Activated T-helper 17 cell treated with anti-CD3 and anti-CD28 coated beads, Interleukin-2, amount 50 U/mL, for 72 hours (primary cell): ENCODE measurements at regions not wholly inside any gene's neighbourhood (a gene's known extent, or its start where the extent isn't known, plus 50 kb on each side); places are given as distances from the start of the nearest gene placed in this dataset.

Experiments used
- ATAC-seq: fragments of 150-1000 bp; cut with Tn5 transposase; replicated peaks from 2 replicates; pipeline ENCODE4 v1.10.0; 2021; ENCODE audit warnings: mild to moderate bottlenecking, moderate library complexity
- H3K27ac Mint-ChIP-seq: one replicate; pipeline ENCODE4 v1.8.0; 2022; ENCODE audit warnings: mixed read lengths
- H3K27me3 Mint-ChIP-seq: one replicate; pipeline ENCODE4 v1.8.0; 2022; ENCODE audit warnings: mixed read lengths
- H3K36me3 Mint-ChIP-seq: one replicate; pipeline ENCODE4 v1.8.0; 2022; ENCODE audit warnings: low read depth, mild to moderate bottlenecking, mixed read lengths
- H3K4me1 Mint-ChIP-seq: one replicate; pipeline ENCODE4 v1.8.0; 2022; ENCODE audit warnings: mixed read lengths
- H3K4me3 Mint-ChIP-seq: one replicate; pipeline ENCODE4 v1.8.0; 2022; ENCODE audit warnings: mild to moderate bottlenecking, mixed read lengths
- H3K9me3 Mint-ChIP-seq: one replicate; pipeline ENCODE4 v1.8.0; 2022; ENCODE audit warnings: mixed read lengths

DNA sequence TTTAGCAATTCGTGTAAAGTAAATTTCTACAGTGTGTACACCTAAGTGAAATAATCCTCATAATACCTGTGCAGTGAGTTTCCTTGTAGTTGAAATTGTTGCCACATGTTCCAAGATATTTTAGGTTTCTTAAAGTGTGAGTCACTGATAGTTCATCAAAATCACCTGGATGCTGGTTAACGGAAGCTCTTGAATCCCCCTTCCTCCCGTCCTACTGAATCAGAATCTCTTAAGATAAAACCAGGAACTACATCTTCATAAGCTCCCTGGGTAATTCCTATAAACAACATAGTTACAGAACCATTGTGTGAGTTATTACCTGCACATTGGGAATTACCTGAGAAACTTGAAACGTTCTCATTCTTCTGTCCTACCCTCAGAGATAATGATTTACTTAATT, 197.4 kb upstream of the HS3ST1 start:
- no peak for ATAC-seq
- Mint-ChIP-seq H3K27ac (no peak overlapping the region), H3K36me3 (no peaks in the 10 kb centered on the region), H3K9me3 (no peaks in the 10 kb centered on the region), H3K4me1 (no peaks in the 10 kb centered on the region), H3K27me3 (peaks cover 8% of the 10 kb centered on the region), H3K4me3 (no peak overlapping the region)

DNA sequence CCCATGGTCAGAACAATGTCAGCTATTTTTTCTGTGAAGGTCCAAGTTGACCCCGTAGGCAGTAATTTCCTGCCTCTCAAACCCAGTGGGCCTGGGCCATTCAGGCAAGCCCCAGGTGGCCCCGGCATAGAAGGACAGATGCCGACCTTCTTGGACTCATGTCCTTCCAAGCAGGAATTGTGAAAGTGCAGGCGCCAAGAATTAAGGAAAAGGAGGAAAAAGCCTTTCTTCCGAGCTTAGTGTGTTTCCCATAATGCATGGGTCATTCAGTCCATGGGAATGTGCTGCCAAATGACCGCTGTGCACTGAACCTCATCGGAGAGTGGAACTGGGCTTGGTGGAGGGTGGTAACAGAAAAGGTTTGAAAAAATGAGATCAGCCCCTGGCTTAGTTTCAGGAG, 196.5 kb upstream of the HS3ST1 start:
- Mint-ChIP-seq H3K27me3 (peaks cover 8% of the 10 kb centered on the region), H3K4me3 (no peak overlapping the region), H3K9me3 (no peaks in the 10 kb centered on the region), H3K27ac (no peak overlapping the region), H3K4me1 (no peaks in the 10 kb centered on the region), H3K36me3 (no peaks in the 10 kb centered on the region)
- ATAC-seq, result no peak

- Mint-ChIP-seq H3K27me3 (peaks cover 8% of the 10 kb centered on the region), H3K9me3 (no peaks in the 10 kb centered on the region), H3K4me3 (no peak overlapping the region), H3K36me3 (no peaks in the 10 kb centered on the region), H3K4me1 (no peaks in the 10 kb centered on the region), H3K27ac (no peak overlapping the region)
- ATAC-seq, result no peak
Measured at GRCh38 chr4:11624370-11624769, 195.7 kb upstream of the HS3ST1 start.

GRCh38 chr4:11623726-11624037, 195.0 kb upstream of the HS3ST1 start:
- no peak overlapping the region for H3K4me3 Mint-ChIP-seq
- no peak for ATAC-seq

DNA sequence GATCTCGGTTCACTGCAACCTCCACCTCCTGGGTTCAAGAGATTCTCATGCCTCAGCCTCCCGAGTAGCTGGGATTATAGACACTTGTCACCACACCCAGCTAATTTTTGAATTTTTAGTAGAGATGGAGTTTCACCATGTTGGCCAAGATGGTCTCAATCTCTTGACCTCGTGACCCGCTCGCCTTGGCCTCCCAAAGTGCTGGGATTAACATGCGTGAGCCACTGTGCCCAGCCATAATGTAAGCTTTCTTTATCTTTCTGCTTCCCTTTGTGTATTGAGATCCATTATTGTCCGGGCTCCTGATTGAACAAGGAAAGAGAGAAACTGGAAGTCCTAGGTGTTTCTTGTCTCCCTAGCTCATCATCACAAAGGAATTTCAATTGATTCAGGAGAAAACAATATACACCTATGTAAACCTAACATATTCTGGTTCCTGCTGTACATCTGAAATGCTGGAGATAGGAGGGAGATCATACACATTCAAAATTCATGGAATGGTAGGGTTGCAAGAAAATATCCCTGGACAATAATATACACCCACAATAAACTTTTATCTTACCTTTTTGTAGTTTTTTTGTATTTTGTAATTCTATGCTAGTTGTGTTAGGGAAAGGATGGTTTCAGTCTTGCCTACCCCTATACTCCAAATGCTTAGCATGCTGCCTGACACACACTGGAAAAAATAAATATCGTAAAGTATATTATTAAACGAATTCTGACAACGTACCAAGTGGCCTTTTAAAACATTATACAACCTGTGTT, 194.4 kb upstream of the HS3ST1 start:
- H3K9me3 Mint-ChIP-seq, result no peaks in the 10 kb centered on the region
- no peaks in the 10 kb centered on the region for H3K36me3 Mint-ChIP-seq
- peaks cover 8% of the 10 kb centered on the region for H3K27me3 Mint-ChIP-seq
- H3K27ac Mint-ChIP-seq, result no peak overlapping the region
- H3K4me1 Mint-ChIP-seq, result no peaks in the 10 kb centered on the region
- no peak overlapping the region for H3K4me3 Mint-ChIP-seq
- no peak for ATAC-seq

More at GRCh38 chr4:11623726-11624037, 195.0 kb upstream of the HS3ST1 start:
- Mint-ChIP-seq H3K4me1 (no peaks in the 10 kb centered on the region), H3K9me3 (no peaks in the 10 kb centered on the region), H3K36me3 (no peaks in the 10 kb centered on the region), H3K27me3 (peaks cover 8% of the 10 kb centered on the region), H3K27ac (no peak overlapping the region)

GRCh38 chr4:11620861-11621260, 192.2 kb upstream of the HS3ST1 start:
- no peak overlapping the region for H3K4me3 Mint-ChIP-seq
- H3K36me3 Mint-ChIP-seq, result no peaks in the 10 kb centered on the region
- no peaks in the 10 kb centered on the region for H3K9me3 Mint-ChIP-seq
- no peaks in the 10 kb centered on the region for H3K4me1 Mint-ChIP-seq
- no peak for ATAC-seq
- H3K27ac Mint-ChIP-seq, result no peak overlapping the region
- H3K27me3 Mint-ChIP-seq, result peaks cover 4% of the 10 kb centered on the region

DNA sequence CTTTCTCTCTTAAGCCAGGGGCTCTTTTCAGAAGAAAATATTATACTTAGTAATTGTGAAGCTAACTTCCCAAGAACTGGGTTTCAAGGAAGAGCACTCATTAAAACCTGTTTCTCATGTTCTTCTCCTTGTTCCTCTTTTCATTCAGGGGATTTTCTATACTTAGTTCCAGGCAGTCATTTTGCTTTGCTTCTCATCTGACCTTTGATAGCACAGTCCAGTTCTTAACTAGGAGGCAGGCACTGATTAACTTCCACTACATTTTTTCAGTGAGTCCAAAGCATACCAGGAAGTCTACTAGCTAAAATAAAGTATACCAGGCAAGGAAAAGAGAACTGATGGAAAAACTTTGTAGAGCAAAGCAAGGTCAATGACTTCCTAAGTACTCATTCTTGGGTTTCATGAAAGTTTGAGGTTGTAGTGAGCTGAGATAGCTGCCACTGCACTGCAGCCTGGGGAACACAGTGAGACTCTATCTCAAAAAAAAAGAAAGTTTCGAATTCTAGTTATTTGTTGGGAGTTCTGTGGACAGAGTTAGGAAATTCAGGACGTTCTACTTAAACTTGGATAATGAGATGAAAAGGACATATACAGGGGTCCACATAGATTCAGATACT, 190.1 kb upstream of the HS3ST1 start:
- H3K27me3 Mint-ChIP-seq, result no peaks in the 10 kb centered on the region
- no peaks in the 10 kb centered on the region for H3K4me1 Mint-ChIP-seq
- H3K4me3 Mint-ChIP-seq, result no peak overlapping the region
- H3K27ac Mint-ChIP-seq, result no peak overlapping the region
- H3K9me3 Mint-ChIP-seq, result no peaks in the 10 kb centered on the region
- ATAC-seq, result no peak
- no peaks in the 10 kb centered on the region for H3K36me3 Mint-ChIP-seq

GRCh38 chr4:11616856-11617255, 188.2 kb upstream of the HS3ST1 start:
- Mint-ChIP-seq H3K27me3 (peaks cover 3% of the 10 kb centered on the region), H3K36me3 (no peaks in the 10 kb centered on the region), H3K9me3 (no peaks in the 10 kb centered on the region), H3K27ac (no peak overlapping the region), H3K4me3 (no peak overlapping the region), H3K4me1 (no peaks in the 10 kb centered on the region)
- ATAC-seq, result no peak

- Mint-ChIP-seq H3K27ac (no peak overlapping the region), H3K9me3 (no peaks in the 10 kb centered on the region), H3K4me1 (no peaks in the 10 kb centered on the region), H3K27me3 (peaks cover 7% of the 10 kb centered on the region), H3K36me3 (no peaks in the 10 kb centered on the region), H3K4me3 (no peak overlapping the region)
- ATAC-seq, result no peak
Measured at GRCh38 chr4:11615601-11616000, 186.9 kb upstream of the HS3ST1 start.

GRCh38 chr4:11614426-11614825, 185.7 kb upstream of the HS3ST1 start:
- Mint-ChIP-seq H3K36me3 (no peaks in the 10 kb centered on the region), H3K9me3 (no peaks in the 10 kb centered on the region), H3K27me3 (peaks cover 7% of the 10 kb centered on the region), H3K4me1 (no peaks in the 10 kb centered on the region), H3K27ac (no peak overlapping the region), H3K4me3 (no peak overlapping the region)
- ATAC-seq, result no peak

GRCh38 chr4:11611868-11612267, 183.2 kb upstream of the HS3ST1 start:
- no peak overlapping the region for H3K27ac Mint-ChIP-seq

DNA sequence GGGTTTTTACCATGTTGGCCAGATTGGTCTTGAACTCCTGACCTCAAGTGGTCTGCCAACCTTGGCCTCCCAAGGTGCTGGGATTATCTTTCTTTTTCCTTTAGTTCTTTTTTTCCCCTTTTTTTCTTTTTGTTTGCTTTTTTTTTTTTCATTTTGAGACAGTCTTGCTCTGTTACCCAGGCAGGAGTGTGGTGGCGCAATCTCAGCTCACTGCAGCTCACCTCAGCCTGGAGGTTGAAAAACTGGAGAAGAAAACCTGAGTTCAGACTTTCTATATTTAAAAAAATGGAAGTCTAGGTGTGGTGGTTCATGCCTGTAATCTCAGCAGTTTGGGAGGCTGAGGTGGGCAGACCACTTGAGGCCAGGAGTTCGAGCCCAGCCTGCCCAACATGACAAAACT, 181.1 kb upstream of the HS3ST1 start:
- no peak for ATAC-seq
- no peaks in the 10 kb centered on the region for H3K9me3 Mint-ChIP-seq
- H3K4me3 Mint-ChIP-seq, result no peak overlapping the region
- H3K4me1 Mint-ChIP-seq, result no peaks in the 10 kb centered on the region
- no peak overlapping the region for H3K27ac Mint-ChIP-seq
- no peaks in the 10 kb centered on the region for H3K36me3 Mint-ChIP-seq
- peaks cover 7% of the 10 kb centered on the region for H3K27me3 Mint-ChIP-seq

More at GRCh38 chr4:11611868-11612267, 183.2 kb upstream of the HS3ST1 start:
- H3K9me3 Mint-ChIP-seq, result no peaks in the 10 kb centered on the region
- no peak overlapping the region for H3K4me3 Mint-ChIP-seq
- no peaks in the 10 kb centered on the region for H3K36me3 Mint-ChIP-seq
- H3K27me3 Mint-ChIP-seq, result peaks cover 7% of the 10 kb centered on the region
- H3K4me1 Mint-ChIP-seq, result no peaks in the 10 kb centered on the region
- ATAC-seq, result no peak

DNA sequence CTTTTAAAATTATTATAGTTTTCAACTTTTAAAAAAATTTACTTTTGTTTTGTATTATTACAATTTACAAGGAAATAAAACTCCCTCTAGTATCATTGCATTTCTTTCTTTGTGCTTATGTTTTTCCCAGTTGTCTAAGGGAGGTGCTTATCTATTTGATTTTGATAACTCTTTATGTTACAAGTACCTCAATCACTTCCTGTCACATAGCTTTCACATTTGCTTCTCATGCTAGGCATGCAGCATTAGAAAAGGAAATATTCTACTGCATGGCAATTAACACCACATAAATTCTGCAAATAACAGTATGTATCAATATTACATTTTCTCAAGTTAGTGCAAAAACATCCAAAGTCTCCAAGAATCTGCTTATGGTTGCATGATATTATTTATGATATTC, 180.3 kb upstream of the HS3ST1 start:
- no peak for ATAC-seq
- H3K27me3 Mint-ChIP-seq, result peaks cover 10% of the 10 kb centered on the region
- no peaks in the 10 kb centered on the region for H3K9me3 Mint-ChIP-seq
- no peak overlapping the region for H3K4me3 Mint-ChIP-seq
- H3K4me1 Mint-ChIP-seq, result no peaks in the 10 kb centered on the region
- no peaks in the 10 kb centered on the region for H3K36me3 Mint-ChIP-seq
- H3K27ac Mint-ChIP-seq, result no peak overlapping the region

- H3K4me1 Mint-ChIP-seq, result no peaks in the 10 kb centered on the region
- no peak overlapping the region for H3K27ac Mint-ChIP-seq
- no peaks in the 10 kb centered on the region for H3K9me3 Mint-ChIP-seq
- ATAC-seq, result no peak
- H3K4me3 Mint-ChIP-seq, result no peak overlapping the region
- peaks cover 13% of the 10 kb centered on the region for H3K27me3 Mint-ChIP-seq
- H3K36me3 Mint-ChIP-seq, result no peaks in the 10 kb centered on the region
Measured at GRCh38 chr4:11606078-11606477, 177.4 kb upstream of the HS3ST1 start.

DNA sequence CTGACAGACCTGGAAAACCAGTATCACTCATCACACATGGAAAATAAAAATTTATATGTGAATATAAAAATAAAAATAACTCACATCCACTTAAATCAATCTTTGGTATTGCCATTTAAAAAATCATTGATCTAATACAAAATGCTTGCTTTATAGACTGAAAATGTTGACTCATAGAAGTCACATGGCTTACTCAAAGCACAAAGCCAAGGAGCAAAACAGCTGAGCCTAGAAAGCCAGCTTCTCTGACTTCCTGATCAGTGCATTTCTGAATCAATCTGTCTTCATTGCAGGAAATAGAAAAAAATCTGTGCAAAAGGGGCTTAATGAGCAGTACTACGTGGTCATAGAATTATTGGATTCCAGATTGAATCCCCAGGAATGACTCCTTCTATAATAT, 176.9 kb upstream of the HS3ST1 start:
- no peaks in the 10 kb centered on the region for H3K4me1 Mint-ChIP-seq
- H3K36me3 Mint-ChIP-seq, result no peaks in the 10 kb centered on the region
- no peak overlapping the region for H3K27ac Mint-ChIP-seq
- no peak for ATAC-seq
- H3K9me3 Mint-ChIP-seq, result no peaks in the 10 kb centered on the region
- H3K4me3 Mint-ChIP-seq, result no peak overlapping the region
- H3K27me3 Mint-ChIP-seq, result peaks cover 12% of the 10 kb centered on the region
